ENCODE measurements at regions not wholly inside any gene's neighbourhood (a gene's known extent, or its start where the extent isn't known, plus 50 kb on each side); places are given as distances from the start of the nearest gene placed in this dataset.

GRCh38 chr2:34193164-34193563 lies 594.1 kb upstream of the FAM98A start:
- Histone ChIP-seq H3K79me1 (ENCODE audit: low read depth, low read length) (no peaks in the 10 kb centered on the region), H3K4me3 (ENCODE audit: extremely low read depth in 1 of 4, insufficient read depth in 2 of 4, low read depth in 3 of 4, low read length in 4 of 4) (no peak overlapping the region), H4K8ac (ENCODE audit: extremely low read depth, insufficient read depth, low read length) (no peak overlapping the region), H2BK20ac (ENCODE audit: low read length) (no peak overlapping the region), H3K36me3 (ENCODE audit: control insufficient read depth in 2 of 4, insufficient read depth in 4 of 4, low read length in 3 of 4) (no peaks in the 10 kb centered on the region), H4K5ac (ENCODE audit: insufficient read length, low read depth, low read length) (no peak overlapping the region), H3K79me2 (ENCODE audit: control insufficient read depth in 1 of 2, insufficient read depth in 2 of 2, low read length in 2 of 2) (no peaks in the 10 kb centered on the region), H3K27ac (ENCODE audit: low read depth, low read length) (no peak overlapping the region), H2AK5ac (ENCODE audit: low read depth, low read length) (no peak overlapping the region), H3K4me2 (ENCODE audit: insufficient read depth in 1 of 2, low read depth in 2 of 2, low read length in 2 of 2) (no peak overlapping the region), H2BK12ac (ENCODE audit: low read depth, low read length) (no peak overlapping the region), H3K18ac (ENCODE audit: extremely low read depth, low read length) (no peak overlapping the region), H3K14ac (ENCODE audit: insufficient read length) (no peak overlapping the region), H2BK15ac (ENCODE audit: low read length) (no peak overlapping the region), H3K27me3 (replicated peaks in 1 of 4; ENCODE audit: control insufficient read depth in 3 of 4, extremely low read depth in 1 of 4, insufficient read depth in 3 of 4, low read length in 3 of 4) (no peaks in the 10 kb centered on the region), H4K91ac (replicated peaks; ENCODE audit: insufficient read length, low read length) (no peak overlapping the region), H4K20me1 (replicated peaks in 1 of 2; ENCODE audit: control insufficient read depth in 1 of 2, insufficient read depth in 2 of 2, low read length in 2 of 2) (no peaks in the 10 kb centered on the region), H2AFZ (ENCODE audit: low read length) (no peak overlapping the region), H3K4ac (replicated peaks; ENCODE audit: insufficient read length, low read depth, low read length) (no peak overlapping the region), H3K4me1 (replicated peaks in 1 of 4; ENCODE audit: control insufficient read depth in 3 of 4, insufficient read depth in 4 of 4, low read length in 3 of 4) (peaks cover 0 to 2% (median 0%) of the 10 kb centered on the region in 4 experiments; a peak in 1 of 7 replicates), H3K9me3 (ENCODE audit: insufficient read depth in 2 of 2, low read depth in 1 of 2, low read length in 1 of 2) (peaks cover 0 to 3% of the 10 kb centered on the region in 2 experiments; a peak in 1 of 4 replicates), H3K23me2 (ENCODE audit: low read depth, low read length) (no peaks in the 10 kb centered on the region), H2BK120ac (replicated peaks; ENCODE audit: low read depth, low read length) (no peak overlapping the region), H3K9ac (replicated peaks in 1 of 4; ENCODE audit: extremely low read depth in 1 of 4, low read depth in 3 of 4, low read length in 3 of 4) (no peak overlapping the region), H3K56ac (replicated peaks; ENCODE audit: insufficient read length, low read depth, low read length) (no peak overlapping the region), H3K23ac (ENCODE audit: insufficient read length) (no peak overlapping the region), H2BK5ac (ENCODE audit: low read depth, low read length) (no peak overlapping the region)
- WGBS, 2 experiments (ENCODE audit: extremely low coverage in 1 of 2, insufficient coverage in 1 of 2, insufficient read length in 1 of 2, insufficient replicate concordance in 2 of 2, low coverage in 1 of 2, low lambda C conversion rate in 2 of 2, missing lambda C conversion rate in 1 of 2): 89% methylated on average over 3 of the region's 3 CpGs; no CpG with 5 or more reads in 1 of the 2 experiments
- TF ChIP-seq EZH2 (IDR thresholded peaks at IDR 0.05; ENCODE audit: low read depth, low read length, severe bottlenecking) (no peak), PHF8 (conservative IDR thresholded peaks at IDR 0.05; ENCODE audit: low read depth, low read length) (no peak), TBP (IDR thresholded peaks at IDR 0.05; ENCODE audit: low read depth, low read length) (no peak), NRF1 (IDR thresholded peaks at IDR 0.05; ENCODE audit: low read depth, low read length) (no peak), ZNF274 (IDR thresholded peaks at IDR 0.05; ENCODE audit: borderline replicate concordance, extremely low read depth, low read length) (no peak), NANOG (IDR thresholded peaks at IDR 0.05; ENCODE audit: insufficient read depth, low read depth, low read length, poor library complexity, severe bottlenecking) (no peak), TEAD4 (IDR thresholded peaks at IDR 0.05; ENCODE audit: low read depth, low read length) (no peak)
- POLR2A ChIA-PET (ENCODE audit: partially characterized antibody): no interaction called here
- DNase-seq (ENCODE audit: low read depth in 1 of 2, low spot score in 2 of 2): no peak
- CTCF ChIA-PET (ENCODE audit: partially characterized antibody): no interaction called here
- no peak for FAIRE-seq

Data from H1 (cell line).